Effector memory CD4-positive, alpha-beta T cell (primary cell): ENCODE measurements at regions not wholly inside any gene's neighbourhood (a gene's known extent, or its start where the extent isn't known, plus 50 kb on each side); places are given as distances from the start of the nearest gene placed in this dataset.

Experiments
- DNase-seq, 3 donors: peaks; one replicate each; pipeline ENCODE4 v3.0.0-alpha.2; 2020
- H3K27ac ChIP-seq: 2 replicates; pipeline ENCODE4 v1.7.0; 2013; ENCODE audit warnings: mild to moderate bottlenecking, low read length, moderate library complexity; ENCODE audit not compliant: insufficient read depth, poor library complexity, severe bottlenecking
- H3K27me3 ChIP-seq: replicated peaks from 2 replicates; pipeline ENCODE4 v1.7.0; 2013; ENCODE audit warnings: mild to moderate bottlenecking, low read length; ENCODE audit not compliant: insufficient read depth, control insufficient read depth, poor library complexity, severe bottlenecking
- H3K36me3 ChIP-seq: 2 replicates; pipeline ENCODE4 v1.7.0; 2013; ENCODE audit warnings: mild to moderate bottlenecking, low read length, moderate library complexity; ENCODE audit not compliant: control insufficient read depth, insufficient read depth
- H3K4me1 ChIP-seq: 2 replicates; pipeline ENCODE4 v1.7.0; 2013; ENCODE audit warnings: low read length, mild to moderate bottlenecking; ENCODE audit not compliant: control insufficient read depth, insufficient read depth, poor library complexity, severe bottlenecking
- H3K4me3 ChIP-seq: 2 replicates; pipeline ENCODE4 v1.7.0; 2013; ENCODE audit warnings: low read length, low read depth, mild to moderate bottlenecking; ENCODE audit not compliant: insufficient read depth, poor library complexity, severe bottlenecking
- H3K9me3 ChIP-seq: 2 replicates; pipeline ENCODE4 v1.7.0; 2013; ENCODE audit warnings: mild to moderate bottlenecking, low read length, moderate library complexity; ENCODE audit not compliant: control insufficient read depth

- H3K4me3 ChIP-seq, result no peak overlapping the region
- H3K4me1 ChIP-seq, result no peaks in the 10 kb centered on the region
- H3K27ac ChIP-seq, result no peak overlapping the region
- H3K36me3 ChIP-seq, result no peaks in the 10 kb centered on the region
- DNase-seq, result no peak
- H3K9me3 ChIP-seq, result no peaks in the 10 kb centered on the region
- H3K27me3 ChIP-seq, result no peaks in the 10 kb centered on the region
Measured at GRCh38 chr2:177029075-177029474, 183.5 kb upstream of the HNRNPA3 start.

DNA sequence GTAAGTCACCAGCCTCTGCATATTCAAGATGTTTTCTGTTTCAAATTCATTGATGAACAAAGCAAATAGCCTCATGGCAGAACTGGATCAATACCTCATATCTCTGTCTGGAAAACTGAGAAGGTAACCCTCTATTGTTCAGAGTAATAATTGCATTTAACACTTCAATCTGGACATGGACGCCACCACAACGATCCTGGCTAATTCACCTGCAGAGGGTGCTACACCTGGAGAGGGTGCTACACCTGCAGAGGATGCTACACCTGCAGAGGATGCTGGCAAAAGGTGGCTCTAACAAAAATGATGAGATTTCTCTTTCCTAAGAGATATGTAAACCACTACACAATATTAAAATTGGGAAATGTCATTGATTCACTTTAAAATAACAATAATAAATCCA lies 183.1 kb upstream of the HNRNPA3 start:
- Histone ChIP-seq H3K36me3 (no peaks in the 10 kb centered on the region), H3K4me1 (no peaks in the 10 kb centered on the region), H3K4me3 (no peak overlapping the region), H3K9me3 (no peaks in the 10 kb centered on the region), H3K27ac (no peak overlapping the region), H3K27me3 (no peaks in the 10 kb centered on the region)
- DNase-seq, result no peak

DNA sequence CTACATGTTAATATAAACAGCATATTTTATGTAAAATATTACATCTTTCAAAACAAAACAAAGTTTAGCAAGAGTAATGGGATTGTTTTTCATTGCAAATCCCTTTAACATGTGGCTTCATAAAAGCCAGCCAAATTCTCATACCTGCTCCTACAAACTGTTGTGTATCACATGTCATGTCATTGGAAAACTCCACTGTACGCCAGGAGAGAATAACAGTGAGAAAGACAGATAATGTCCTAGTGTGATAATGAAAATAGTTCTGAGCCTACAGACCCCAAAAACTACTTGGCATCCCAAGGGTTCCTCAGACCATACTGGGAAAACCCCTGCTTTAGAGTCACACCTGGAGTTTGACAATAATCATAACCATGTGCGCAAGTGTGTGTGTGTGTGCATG lies 182.7 kb upstream of the HNRNPA3 start:
- no peak overlapping the region for H3K4me3 ChIP-seq
- no peaks in the 10 kb centered on the region for H3K4me1 ChIP-seq
- no peak for DNase-seq
- H3K27me3 ChIP-seq, result no peaks in the 10 kb centered on the region
- no peaks in the 10 kb centered on the region for H3K9me3 ChIP-seq
- H3K36me3 ChIP-seq, result no peaks in the 10 kb centered on the region
- H3K27ac ChIP-seq, result no peak overlapping the region

GRCh38 chr2:177030451-177031105 lies 182.0 kb upstream of the HNRNPA3 start:
- no peak for DNase-seq
- Histone ChIP-seq H3K36me3 (no peaks in the 10 kb centered on the region), H3K27ac (no peak overlapping the region), H3K4me3 (no peak overlapping the region), H3K4me1 (no peaks in the 10 kb centered on the region), H3K27me3 (no peaks in the 10 kb centered on the region), H3K9me3 (no peaks in the 10 kb centered on the region)

DNA sequence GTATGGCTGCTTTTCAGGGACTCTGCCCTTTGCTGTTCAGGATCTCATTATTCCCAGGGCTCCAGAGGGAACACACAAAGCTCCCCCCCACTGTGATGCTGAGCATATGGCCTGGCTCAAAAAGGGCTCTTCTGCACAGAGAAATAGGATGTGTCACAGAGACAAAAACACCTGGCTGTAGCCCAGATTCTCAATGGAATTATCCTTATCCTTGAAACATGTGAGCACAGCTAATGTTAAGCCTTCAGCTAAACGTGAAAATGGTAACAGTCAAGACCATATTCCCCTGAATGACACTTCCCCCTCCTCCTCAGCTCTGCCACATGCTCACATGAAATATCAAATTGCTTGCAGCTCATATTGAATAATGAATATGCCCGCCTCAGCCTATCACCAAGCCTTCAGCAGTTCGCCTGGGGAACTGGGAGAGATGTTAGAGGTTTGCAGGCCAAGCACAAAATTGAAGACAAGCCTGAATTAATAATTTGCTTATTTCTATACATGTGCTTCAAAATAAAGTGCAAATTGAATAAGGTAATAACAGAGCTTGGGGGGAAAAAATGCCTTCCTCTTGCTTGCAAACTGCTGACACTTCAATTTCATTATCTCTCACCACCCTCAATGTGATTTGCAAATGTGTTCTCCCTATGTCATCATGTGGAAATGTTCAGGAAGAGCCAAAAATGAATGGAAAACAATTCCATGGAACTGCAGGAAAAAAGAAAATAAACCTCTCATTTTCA lies 181.0 kb upstream of the HNRNPA3 start:
- H3K9me3 ChIP-seq, result no peaks in the 10 kb centered on the region
- DNase-seq, result no peak
- H3K27ac ChIP-seq, result no peak overlapping the region
- H3K4me3 ChIP-seq, result no peak overlapping the region
- H3K36me3 ChIP-seq, result no peaks in the 10 kb centered on the region
- no peaks in the 10 kb centered on the region for H3K4me1 ChIP-seq
- H3K27me3 ChIP-seq, result no peaks in the 10 kb centered on the region

GRCh38 chr2:177036747-177037146 lies 175.8 kb upstream of the HNRNPA3 start:
- no peak overlapping the region for H3K27ac ChIP-seq
- no peaks in the 10 kb centered on the region for H3K27me3 ChIP-seq
- no peaks in the 10 kb centered on the region for H3K4me1 ChIP-seq
- no peaks in the 10 kb centered on the region for H3K36me3 ChIP-seq
- no peaks in the 10 kb centered on the region for H3K9me3 ChIP-seq
- DNase-seq, result no peak
- no peak overlapping the region for H3K4me3 ChIP-seq

DNA sequence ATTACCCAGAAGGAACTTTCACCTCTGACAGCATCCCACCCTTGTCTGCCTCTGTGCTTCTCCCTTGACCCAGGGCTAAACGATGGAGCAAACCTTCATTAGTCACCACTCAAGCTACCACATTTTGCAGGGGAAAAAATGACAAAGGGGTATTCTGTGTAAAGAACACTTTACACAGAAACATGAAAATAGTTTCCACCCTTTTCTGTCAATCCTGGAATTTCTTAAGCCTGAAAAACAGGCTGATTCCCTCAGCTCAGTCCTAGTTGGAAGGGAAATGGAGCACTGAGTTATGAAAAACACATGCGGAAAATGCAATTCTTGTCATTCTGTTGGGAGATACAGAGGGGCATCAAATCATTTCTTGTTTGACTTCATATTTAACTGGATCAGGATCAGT lies 175.0 kb upstream of the HNRNPA3 start:
- DNase-seq, result no peak
- Histone ChIP-seq H3K27ac (no peak overlapping the region), H3K36me3 (no peaks in the 10 kb centered on the region), H3K9me3 (no peaks in the 10 kb centered on the region), H3K4me1 (no peaks in the 10 kb centered on the region), H3K4me3 (no peak overlapping the region), H3K27me3 (no peaks in the 10 kb centered on the region)

DNA sequence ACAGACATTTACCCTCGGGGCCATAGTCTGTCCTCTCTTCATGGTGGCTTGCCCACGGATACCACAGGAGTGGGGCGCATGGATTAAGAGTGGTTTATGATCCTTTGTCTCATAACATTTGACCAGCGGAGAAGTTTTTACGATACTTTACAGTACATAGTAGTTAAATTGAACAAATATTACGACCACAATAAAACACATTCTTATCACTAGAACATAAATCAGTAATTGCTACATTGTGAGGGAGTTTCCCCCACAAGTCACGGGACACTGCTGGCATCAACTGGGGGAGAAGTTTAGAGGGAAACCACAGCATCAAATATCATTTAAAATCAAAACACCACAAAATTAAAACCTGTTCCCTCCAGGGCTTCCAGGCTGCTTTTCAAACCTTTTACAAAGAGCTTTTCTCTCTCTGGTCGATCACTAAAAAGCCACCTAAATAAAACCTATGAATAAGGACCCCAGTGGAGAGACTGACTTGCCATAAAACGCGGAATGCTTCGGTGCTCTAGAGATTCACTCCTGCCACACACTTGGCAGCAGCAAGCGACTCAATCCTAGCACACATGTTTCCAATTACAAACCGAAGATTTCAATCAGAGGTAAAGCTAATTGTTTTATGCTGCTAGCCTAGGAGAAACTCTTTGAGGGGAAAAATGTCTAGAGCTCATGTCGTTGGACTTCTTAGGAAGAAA lies 173.7 kb upstream of the HNRNPA3 start:
- no peaks in the 10 kb centered on the region for H3K4me1 ChIP-seq
- no peak for DNase-seq
- no peaks in the 10 kb centered on the region for H3K36me3 ChIP-seq
- H3K9me3 ChIP-seq, result no peaks in the 10 kb centered on the region
- H3K27me3 ChIP-seq, result no peaks in the 10 kb centered on the region
- H3K27ac ChIP-seq, result no peak overlapping the region
- H3K4me3 ChIP-seq, result no peak overlapping the region

DNA sequence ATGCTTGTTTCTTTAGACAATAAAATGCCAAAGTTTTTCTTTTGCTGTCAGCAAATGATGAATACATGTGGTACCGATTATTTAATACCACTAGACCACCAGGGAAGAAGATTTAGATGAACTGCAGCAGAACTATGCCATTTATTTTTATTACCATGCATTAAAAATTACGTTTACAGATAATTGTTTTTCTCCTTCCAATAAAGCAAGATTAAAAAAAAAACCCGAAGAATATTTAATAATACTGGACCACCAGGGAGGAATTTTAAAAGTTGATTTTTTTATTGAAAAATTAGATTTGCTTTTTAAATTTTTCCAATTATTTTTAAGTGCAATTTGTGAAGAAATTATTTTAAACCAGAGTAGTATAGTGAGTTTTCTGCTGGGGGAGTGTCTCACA lies 170.3 kb upstream of the HNRNPA3 start:
- Histone ChIP-seq H3K27me3 (no peaks in the 10 kb centered on the region), H3K4me1 (no peaks in the 10 kb centered on the region), H3K9me3 (no peaks in the 10 kb centered on the region), H3K36me3 (no peaks in the 10 kb centered on the region), H3K27ac (no peak overlapping the region), H3K4me3 (no peak overlapping the region)
- DNase-seq, result no peak

DNA sequence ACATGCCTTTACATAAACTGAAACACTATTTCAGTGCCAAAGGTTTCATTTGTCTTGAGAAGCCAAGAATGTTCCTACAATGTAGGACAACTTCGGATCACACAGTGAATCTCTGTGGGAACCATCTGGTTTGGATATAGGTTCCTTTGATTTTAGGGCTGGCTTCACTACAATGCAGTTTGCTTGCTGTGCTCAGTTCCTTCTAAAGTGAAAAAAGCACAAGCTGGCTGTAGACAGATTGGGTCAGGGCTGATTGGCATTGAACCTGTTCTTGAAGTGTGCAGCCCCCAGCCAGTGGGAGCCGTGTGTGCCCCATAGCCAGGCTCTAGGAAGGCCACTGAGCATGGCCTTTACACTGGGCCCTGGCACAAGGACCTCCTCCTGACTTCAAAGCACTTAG lies 167.9 kb upstream of the HNRNPA3 start:
- Histone ChIP-seq H3K36me3 (no peaks in the 10 kb centered on the region), H3K27me3 (no peaks in the 10 kb centered on the region), H3K27ac (no peak overlapping the region), H3K4me3 (no peak overlapping the region), H3K4me1 (no peaks in the 10 kb centered on the region), H3K9me3 (no peaks in the 10 kb centered on the region)
- no peak for DNase-seq
